ENCODE measurements at regions not wholly inside any gene's neighbourhood (a gene's known extent, or its start where the extent isn't known, plus 50 kb on each side); places are given as distances from the start of the nearest gene placed in this dataset.
A peak's percentile ranks its signal among the peaks of the same experiment; 100 is the strongest.

DNA sequence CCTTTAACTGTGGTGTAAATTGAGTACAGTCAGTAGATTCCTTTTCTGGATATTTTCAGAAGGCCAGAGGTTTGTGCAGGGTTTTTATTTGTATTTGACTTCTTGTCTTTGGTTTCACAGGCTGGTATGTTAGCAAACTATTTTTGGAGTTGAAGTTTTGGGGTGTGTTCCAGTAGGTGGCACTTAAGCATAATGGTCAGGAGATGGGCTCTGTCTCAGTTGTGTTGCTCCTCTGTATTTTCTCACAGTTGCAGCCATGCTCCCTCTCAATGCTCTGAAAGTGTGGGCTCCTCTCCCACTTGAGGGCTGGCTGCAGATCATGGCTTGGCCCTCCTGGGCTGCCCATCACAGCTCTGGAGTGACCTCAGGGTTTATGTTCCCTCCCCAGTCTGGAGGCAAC, 267.0 kb upstream of the PCSK5 start:
- DNase-seq: no peak

DNA sequence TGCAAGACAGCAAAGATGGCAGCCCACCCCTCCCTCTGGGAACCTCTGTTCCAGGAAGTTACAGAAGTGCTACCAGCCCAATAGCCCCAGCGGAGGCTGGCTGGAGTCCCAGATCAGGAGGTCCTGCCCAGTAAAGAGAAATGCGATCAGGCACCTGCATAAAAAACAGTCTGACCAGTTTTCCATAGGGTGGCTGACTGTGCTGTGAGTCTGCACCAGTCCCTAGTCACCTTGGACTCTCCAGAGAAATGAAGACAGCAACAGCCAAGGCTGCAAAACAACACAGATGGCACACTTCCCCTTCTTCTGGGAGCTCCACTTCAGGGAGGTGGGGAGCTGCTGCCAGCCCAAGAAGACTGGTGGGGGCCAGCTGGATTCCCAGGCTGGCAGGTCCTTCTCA, 265.5 kb upstream of the PCSK5 start:
- DNase-seq: no peak

DNA sequence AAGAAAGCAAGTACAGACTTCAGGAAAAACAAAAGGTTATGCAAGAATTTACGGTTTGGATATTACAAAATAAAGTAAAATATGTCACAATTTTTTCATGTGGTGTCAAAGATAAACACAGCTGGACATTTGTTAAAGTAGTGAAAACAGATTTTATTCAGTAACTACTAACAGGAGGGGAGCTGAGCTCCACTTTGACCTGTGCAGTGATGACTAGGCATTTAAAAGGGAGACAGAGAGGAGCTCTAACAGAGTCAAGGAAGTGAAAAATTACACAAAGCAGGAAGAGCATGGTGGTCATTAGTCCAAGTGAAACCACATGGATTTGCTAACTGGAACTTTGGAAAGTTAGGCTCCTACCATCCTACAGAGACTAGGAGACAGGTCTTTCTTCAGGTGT, 263.6 kb upstream of the PCSK5 start:
- DNase-seq: no peak

DNA sequence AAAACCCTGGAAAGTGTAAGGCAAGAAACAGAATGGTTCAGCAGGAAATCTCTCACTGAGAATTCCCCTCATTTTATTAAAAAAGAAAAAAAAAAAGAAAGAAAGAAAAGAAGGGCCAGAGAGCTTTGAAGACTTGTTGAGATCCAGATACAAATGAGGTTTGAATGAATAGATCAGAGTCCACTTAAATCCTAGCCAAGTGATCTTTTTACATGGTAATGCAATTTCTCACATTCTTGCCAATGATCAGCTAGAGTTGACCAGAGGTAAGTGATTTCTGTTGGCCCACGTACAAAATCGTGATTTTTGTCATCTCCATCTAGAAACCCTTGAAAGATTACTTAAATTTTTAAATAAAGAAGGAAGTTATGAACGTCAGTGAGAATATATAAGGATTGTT, 261.5 kb upstream of the PCSK5 start:
- DNase-seq: no peak

DNA sequence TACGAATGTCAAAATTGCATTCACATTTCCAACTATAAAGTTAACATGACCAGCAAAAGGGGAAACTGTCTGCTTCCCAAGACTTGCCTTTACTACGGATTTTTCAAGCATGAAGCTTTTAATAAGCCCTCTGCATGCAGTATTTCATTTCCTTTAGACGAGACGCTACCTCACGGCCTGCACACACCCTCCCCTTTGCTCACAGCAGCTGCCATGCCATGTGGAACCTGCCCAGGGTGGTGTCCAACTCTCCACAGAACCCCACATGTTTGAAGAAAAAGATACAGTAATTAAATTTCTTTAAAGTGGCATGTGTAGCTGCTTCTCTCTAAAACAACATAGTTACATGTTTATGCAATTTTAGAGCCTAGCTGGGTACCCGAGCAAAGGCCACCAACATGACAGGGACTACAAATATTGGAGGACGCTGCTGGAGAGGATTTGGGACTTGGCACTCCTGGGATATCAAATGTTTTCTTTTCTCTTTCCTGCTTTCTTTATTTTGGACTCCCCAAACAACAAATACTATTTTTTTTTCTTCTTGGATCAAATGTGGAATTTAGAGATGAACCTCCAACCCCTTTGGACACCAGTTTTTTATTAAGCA, 256.9 kb upstream of the PCSK5 start:
- no peak for DNase-seq

DNA sequence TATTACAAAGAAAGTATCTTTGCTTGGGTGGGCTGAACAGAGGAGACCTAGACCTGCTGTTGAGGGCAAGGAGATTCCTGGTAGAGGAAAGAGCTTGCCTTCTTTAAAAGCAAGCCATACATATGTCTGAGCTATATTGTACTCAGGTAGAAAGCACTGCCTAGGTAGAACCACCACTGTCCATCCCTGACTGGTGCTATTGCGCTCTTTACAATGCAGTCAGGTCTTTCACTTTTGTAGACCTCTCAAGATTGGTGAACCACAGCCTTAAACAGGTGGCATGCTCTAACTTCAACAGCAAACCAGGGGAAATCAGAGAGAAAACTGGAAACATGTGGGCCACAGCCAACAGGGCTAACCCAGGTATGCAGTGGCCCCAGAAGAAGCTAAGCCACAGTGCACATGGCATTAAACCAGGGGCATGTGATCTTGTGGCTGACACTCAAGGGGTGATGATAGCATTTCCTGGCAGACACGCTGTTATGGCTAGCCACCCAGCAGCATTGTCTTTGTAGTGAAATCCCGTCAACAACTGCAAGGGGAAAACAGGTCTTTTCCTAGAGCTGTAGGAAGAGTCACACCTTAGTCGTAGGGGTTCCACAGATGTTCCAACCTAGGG, 253.9 kb upstream of the PCSK5 start:
- no peak for DNase-seq

DNA sequence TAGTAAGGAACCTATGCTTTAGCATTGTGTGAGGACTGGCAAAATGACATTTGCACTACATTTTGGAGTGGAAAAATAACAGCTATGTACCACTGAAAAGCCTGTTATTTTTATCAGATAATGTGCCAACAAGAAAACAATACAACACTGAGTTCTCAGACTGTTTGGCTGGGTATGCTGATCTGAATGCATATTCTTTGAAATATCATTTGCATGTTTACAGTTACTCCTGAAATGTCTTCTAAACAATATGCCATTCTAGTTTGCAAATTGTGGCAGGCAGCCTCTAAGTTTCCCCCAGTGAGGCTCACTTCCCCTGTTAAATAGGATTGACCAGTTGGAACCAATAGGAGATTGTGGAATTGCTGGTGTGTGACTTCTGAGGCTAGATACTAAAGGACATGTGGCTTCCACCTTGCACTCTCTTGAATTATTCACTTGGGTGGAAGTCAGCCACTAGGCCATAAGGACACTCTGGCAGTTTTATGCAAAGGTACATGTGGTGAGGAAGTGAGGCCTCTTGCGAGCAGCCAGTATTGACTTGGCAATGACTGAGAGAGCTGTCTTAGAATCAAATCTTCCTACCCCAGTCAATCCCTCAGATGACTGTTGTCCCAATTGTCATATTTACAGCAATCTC, 250.4 kb upstream of the PCSK5 start:
- peak; percentile 62 to 68 for DNase-seq

DNA sequence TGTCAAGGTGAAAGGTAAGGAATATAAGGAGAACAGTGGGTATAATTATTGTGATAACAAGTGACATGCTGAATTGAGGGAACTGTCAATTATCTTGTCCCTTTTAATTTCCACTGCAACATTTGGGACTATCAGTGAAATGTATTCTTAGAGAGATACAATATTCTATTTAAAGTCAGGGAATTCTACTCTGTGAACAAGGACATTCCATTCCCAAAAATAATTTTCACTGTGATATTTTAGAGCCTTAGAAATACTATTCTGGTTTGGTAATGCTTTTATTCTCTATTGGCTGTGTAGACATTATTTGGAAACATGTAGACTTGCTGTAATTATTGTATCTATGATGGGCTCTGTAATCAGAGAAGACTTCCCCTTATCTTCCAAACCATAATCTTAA, 248.0 kb upstream of the PCSK5 start:
- DNase-seq: no peak

DNA sequence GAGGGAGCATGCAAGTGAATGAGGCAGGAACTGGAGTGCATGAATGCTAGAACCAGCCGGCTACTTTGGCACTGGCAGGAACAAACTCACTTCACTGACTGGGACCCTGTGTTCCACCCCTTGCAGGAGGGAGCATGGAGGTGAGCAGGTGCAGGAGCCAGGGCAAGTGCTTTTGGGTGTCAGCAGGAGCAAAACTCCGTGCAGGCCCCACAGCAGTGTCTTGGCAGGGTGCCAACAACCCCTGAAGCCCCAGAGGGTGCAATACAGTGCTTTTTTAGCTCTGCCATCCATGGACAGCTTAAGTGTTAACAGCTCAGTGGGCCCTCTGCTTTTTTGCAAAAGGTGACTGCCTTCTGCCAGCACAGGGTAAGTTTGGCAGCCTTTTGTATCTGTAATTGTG, 245.8 kb upstream of the PCSK5 start:
- DNase-seq: no peak

DNA sequence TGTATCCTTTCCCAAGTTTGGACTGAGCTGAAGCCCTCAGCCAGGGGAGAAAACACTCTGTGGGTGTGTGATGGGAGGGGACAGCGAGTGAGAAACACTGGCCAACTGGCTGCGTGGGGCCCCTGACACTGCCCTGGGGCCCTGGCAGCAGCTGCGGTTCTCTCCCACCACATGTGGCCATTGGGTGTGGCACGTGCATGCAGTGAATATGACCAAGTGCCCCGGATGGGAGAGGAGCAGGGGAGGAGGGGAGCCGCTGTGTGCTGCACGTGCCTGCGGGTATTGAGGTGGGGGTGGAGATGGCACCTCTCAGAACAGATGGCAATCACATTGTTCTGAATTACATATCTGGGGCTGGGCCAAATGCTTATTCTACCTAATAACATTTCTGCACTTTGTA, 242.4 kb upstream of the PCSK5 start:
- no peak for DNase-seq

DNA sequence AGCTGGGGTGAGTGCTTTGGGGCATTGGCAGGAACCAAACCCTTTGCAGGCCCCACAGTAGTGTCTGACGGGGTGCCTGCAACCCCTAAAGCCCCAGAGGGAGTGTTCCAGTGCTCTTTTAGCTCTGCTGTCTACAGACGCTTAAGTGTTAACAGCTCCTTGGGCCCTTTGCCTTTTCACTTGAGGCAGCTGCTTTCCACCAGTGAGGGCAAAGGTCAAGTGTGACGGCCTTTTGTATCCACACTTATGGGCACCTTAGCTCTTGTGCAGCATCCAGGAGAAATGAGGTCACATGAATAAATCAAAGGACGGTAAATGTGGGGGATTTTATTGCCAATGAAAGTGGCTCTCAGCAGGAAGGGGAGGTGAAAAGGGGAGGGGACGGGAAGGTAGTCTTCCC, 241.4 kb upstream of the PCSK5 start:
- DNase-seq: no peak

DNA sequence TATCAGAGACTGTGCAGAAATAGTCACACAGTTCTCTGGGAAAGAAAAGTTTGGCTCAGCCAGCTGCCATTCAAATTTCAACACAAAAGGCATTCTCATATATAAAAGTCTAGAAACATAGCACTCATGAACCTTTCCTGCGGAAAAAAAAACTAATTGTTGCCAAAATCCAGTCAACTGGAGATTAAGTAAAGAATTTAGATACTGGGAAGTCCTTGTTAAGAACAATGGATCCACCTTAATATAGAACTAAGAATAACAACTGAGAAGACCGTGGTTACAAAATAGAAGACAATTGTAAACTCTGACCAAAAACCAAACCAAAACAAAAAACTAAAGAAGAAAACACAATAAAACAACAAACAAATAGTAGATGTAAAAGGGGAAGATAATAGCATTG, 238.8 kb upstream of the PCSK5 start:
- no peak for DNase-seq

DNA sequence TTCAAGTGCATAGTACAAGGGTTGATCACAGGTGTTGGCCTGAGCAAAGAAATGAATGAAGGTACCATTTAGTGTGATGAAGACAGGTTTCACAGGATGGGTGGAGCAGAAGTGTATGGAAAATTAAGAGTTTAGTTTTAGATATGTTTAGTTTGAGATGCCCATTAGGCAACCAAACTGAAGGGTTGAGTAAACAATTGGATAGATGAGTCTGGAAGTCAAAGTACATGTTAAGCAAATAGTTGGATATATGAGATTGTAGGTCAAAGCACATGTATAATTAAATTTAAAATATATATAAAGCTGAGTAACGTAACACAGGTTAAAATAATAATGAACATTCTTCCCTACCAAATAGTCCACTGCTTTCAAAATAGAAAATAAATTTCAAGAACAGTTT, 237.1 kb upstream of the PCSK5 start:
- DNase-seq: no peak

DNA sequence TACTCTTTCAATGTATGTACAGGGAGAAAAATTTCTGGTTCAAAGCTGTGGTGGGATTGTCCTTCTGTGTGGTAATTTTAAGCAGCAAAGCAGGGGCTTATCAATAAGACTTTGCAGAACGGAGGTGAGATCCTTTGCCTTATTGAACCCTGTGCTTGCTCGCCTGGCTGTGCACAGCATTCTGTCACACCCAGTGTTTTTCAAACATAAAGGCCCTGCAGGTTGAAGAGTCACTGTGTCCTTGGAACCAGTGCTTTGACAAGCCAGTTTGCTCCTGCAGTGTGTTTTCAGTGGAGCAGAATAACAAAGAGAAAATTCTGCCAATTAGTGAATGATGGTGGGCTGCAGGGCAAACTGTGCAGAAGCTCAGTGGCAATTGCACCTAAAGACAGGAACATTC, 236.7 kb upstream of the PCSK5 start:
- DNase-seq: no peak

DNA sequence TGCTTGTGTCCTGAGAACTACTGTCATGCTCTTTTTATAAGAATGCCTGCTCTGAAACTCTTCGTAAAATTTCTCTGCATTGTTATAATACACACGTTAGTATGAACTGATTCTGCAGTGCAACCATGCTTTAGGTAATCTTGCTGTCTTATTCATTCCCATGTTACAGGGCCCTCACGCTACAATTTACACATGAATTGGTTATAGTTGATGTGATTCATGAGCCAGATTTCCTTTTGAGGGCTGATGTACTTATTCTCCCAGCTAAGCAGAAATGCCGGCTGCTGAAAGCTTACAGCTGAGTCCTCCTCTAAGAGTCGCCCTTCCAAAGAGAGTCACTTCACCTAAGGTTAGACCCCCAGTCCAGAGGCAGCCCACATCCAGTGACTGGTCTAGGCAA, 233.5 kb upstream of the PCSK5 start:
- no peak for DNase-seq

DNA sequence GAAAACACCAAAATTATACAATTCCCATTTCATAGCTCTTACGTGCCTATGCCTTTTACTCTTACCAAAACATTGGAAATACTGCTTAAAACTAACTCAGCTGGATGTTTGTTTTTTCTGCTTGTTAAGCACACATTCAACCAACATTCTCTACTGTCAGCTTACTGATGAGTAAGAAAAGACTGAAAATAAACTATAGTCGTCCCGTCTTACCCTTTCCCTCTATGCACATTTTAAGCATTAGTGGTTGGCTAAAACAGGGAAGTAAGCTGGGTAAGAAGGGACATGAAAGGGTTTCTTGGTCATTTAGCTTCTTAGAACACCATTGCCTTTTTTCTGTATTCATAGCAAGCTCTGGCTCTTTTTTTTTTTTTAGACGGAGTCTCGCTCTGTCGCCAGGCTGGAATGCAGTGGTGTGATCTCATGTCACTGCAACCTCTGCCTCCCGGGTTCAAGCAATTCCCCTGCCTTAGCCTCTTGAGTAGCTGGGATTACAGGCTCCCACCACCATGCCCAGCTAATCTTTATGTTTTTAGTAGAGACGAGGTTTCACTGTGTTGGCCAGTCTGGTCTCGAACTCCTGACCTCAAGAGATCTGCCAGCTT, 232.1 kb upstream of the PCSK5 start:
- no peak for DNase-seq

DNA sequence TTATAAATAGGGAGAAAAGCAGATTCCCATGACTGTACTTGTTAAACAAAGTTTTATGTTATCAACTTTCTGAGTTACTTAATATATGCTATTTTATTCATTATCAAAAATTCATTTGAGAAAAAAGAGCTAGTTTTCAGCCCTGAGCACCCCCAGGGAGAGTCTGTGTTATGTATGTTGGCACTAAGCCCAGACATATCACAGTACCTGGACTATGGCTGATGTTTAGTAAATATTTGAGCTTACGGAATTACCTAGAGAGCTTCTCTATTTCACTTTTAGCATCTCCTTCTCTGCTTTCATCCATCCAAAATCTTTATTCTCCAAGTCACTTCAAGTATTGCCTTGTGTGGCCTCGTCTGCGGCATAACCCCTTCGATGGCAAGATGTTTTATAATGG, 225.9 kb upstream of the PCSK5 start:
- no peak for DNase-seq

DNA sequence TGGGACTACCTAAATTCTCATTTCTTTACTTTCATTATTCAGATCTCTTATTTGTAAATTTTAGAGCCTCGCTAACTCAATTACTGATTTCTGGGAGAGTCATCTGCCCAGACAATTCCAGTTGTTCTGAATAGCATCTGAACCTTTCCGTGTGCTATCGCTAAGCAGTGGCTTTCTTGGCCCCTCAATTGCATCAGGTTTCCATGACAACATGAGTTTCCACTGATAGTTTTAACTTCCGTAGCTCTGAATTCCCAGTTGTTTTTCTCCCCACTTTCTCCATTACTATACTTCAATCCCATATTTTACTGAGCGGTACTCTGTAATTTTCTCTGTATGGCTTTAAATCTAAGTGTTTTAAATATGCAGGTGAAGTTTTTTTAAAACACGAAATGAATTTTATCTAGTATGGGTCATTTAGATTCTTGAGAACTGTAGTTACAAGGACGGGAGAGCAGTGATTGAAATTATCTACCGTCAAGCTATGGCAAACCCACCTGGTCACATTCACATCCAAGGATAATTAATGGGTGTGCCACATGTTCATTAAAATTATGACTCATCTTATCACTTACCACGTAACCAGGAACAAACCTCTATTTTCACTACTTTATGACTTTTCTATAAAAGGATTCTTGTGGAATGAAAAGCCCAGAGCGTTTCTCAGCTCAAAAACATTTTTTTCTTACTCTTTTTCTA, 223.5 kb upstream of the PCSK5 start:
- no peak for DNase-seq

DNA sequence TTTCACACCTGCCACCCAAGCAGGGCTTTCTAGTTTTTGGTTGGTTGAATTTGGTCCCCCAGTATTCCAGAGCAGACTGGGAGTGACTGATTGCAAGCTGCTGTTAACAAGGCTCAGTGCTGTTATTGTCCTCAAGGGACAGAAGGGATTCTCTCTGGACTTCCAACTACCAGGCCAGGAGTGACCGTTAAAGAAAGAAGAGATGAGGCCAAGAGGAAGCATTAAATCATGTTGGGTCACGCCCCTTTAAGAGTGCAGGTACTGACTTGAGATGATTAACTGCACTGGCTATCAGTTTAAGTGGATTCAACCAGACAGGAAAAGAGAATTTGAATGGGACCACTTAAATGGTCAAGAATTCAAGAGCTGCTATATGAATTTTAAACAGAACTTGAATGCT, 220.8 kb upstream of the PCSK5 start:
- no peak for DNase-seq

DNA sequence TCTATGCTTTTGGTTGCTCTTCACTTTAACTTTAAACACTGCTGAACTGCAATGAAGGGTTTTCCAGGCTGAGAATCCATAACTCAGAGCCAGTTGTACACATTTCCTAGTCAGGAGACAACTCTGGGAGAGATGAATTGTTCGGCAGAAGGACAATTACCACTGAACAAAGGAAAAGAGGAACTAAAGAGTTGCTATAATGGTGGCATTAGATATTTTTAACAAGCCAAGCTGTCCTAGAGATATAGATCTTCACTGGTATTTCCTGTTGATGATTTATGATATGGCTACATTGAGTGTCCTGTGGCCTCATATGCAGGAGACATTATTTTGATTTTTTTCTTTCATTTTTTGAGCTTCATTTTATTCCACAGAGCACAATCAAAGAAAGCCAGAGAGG, 219.1 kb upstream of the PCSK5 start:
- no peak for DNase-seq

DNA sequence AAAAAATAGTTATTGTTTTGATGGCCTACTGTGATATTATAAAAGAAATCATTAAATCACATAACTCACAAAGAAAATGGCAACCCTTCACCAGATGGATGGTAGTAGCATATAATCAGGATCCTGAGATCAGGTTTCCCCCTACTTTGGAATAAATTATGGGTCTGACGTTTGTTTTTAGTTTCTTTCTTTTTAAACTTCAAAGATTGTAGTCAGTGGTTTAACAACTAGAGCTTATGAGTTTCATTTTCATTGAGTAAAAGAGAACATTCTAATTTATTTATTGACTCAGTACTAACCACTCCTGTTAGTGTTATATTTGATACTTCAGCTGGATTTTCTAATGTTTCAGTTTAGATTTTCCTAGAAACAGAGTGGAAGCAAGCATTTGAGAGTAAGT, 218.0 kb upstream of the PCSK5 start:
- no peak for DNase-seq

DNA sequence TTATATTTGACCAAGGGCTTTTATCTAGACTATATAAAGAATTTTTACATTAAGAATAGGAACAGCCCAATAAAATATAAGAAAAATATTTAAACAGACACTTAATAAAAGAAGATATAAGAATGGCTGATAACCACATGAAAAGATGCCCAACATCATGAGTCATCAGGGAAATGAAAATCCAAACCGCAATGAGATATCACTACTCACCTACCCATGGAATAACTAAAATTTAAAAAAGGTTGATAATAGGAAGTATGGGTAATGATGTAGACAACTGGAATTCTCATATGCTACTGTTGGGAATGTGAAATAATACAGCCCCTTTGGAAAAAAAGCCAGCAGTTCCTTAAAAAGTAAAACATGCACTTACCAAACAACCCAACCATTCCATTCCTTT, 206.9 kb upstream of the PCSK5 start:
- DNase-seq: no peak

DNA sequence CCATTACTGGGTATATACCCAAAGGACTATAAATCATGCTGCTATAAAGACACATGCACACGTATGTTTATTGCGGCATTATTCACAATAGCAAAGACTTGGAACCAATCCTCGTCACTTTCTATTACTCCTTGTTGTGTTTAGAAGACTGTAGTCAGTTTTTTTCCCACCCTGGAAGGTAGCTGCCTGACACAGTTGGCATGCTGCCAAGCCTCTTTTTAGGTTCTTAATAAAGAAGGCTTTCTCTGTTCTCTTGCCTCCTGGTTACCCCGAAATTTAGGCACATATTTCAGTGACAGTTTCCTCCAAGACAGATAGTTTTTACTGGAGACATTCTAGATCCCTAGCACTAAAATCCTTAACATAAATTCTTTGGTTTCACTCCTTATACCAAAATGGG, 205.4 kb upstream of the PCSK5 start:
- no peak for DNase-seq
